ENCODE measurements at regions not wholly inside any gene's neighbourhood (a gene's known extent, or its start where the extent isn't known, plus 50 kb on each side); places are given as distances from the start of the nearest gene placed in this dataset.

GRCh38 chr9:118761016-118761790 is 608.0 kb downstream of the BRINP1 start:
- no peak for TF ChIP-seq CTCF (IDR thresholded peaks at IDR 0.05)
- no peak for TF ChIP-seq POLR2A (IDR thresholded peaks at IDR 0.05)
- no peak for TF ChIP-seq EP300 (IDR thresholded peaks at IDR 0.05)
- TF ChIP-seq POLR2AphosphoS5 (IDR thresholded peaks at IDR 0.05), result no peak

All from upper lobe of left lung (tissue), 4 donors.